ENCODE measurements at regions not wholly inside any gene's neighbourhood (a gene's known extent, or its start where the extent isn't known, plus 50 kb on each side); places are given as distances from the start of the nearest gene placed in this dataset.
A peak's percentile ranks its signal among the peaks of the same experiment; 100 is the strongest.

DNA sequence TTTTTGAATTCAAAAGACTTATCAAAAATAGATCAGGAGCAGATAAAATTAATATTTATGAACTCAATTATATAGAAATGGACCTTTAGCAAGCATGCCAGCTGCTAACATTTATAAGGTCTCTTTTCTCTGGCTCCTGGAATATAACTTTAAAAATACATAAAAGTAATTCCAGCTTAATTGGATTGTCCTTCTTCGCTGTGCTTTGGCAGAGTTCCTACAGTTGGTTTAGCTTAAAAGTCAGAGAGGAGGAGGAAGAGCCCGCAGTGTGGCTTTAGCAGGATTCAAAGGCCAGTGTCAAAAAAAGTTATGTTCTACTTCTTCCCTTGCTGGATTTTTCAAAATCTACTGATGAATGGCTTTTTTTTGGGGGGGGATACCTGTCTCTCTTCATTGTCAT lies 1484.9 kb upstream of the TMEM132C start:
- no peak for DNase-seq
- in situ Hi-C loops (cut with HindIII; ENCODE audit: low pct_ligation_motif_present, low pct_unique_long_range_greater_than_20kb, low sequenced_read_pairs), result no loop called here

DNA sequence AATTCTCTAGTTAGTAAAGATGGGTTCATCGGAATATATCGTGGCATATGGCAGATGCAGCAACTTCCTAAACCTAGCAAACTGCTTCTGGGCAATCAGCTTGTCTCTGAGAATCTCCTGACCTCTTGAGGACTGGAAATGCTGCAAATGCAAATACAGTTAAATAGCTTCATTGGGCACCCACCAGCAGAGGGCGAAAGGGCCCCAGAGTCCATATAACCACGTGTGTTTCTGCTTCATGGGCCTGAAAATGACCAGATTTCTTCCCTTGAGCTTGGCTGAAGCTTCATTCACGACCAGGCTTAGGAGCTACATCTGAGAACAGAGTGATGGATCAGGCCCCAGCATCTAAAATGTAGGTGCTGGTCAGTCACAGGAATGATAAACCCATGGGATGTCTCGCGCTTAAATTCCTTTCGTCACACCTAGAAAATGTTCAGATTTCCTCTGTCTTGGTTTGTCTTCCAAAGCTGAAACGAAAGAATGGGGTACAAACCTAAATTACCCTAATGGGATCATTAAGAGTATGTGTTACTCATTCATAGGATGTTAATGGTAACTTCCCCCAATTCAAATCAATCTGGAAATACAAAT lies 1482.5 kb upstream of the TMEM132C start:
- in situ Hi-C loops (cut with HindIII; ENCODE audit: low pct_ligation_motif_present, low pct_unique_long_range_greater_than_20kb, low sequenced_read_pairs), result no loop called here
- DNase-seq, result peak; percentile 69

DNA sequence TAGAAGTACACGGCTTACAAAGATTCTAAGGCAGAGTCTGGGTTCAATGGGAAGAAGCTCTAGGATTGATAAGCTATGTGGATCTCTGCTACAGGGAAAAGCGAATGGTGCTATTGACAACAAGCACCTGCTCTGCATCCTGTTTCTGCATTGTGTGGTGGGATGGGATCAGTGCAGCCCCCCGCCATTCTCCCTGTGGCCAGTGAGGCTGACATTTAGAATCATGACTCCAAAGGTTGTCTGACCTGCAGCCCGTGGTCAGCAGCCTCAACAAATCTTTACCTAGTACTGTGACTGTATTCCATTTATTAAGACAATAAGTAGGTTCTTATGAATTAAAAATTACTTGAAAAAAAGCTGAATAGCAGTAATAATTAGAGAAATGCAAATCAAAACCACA lies 1477.0 kb upstream of the TMEM132C start:
- in situ Hi-C loops (cut with HindIII; ENCODE audit: low pct_ligation_motif_present, low pct_unique_long_range_greater_than_20kb, low sequenced_read_pairs), result no loop called here
- no peak for DNase-seq

DNA sequence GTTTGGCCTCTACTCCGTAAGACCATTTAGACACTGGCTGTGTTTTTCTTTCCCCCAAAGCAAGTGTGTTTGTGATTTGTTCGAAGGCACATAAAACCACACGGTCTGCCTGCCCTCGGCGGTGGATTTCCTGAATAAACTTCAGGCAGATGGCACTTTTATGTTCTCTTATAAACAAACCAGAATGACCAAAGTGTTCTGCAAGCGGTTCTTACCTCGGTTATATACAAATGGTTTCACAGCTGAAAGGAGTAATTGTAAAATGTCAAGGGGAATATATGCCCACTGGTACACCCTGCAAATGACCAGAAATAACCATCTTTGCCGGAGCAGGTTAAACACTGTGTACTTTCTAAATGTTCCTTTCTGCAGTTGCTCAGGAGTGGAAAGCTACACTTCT lies 1475.8 kb upstream of the TMEM132C start:
- in situ Hi-C loops (cut with HindIII; ENCODE audit: low pct_ligation_motif_present, low pct_unique_long_range_greater_than_20kb, low sequenced_read_pairs), result no loop called here
- no peak for DNase-seq

DNA sequence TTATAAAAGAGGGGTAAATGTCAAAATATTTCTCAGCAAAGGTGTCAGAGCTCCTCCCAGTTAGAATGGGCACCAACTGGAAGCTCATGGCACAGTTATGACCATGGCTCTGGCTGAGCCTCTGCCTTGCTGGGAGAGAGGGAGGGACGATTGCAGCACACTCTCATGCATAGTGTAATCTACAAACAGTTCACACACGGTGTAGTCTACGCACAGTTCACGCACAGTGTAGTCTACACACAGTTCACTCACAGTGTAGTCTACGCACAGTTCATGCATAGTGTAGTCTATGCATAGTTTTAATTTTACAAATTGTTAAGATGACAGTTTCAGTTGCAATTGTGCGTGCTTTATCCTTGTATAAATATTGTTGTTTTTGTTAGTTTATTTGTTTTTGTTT lies 1474.6 kb upstream of the TMEM132C start:
- no peak for DNase-seq
- in situ Hi-C loops (cut with HindIII; ENCODE audit: low pct_ligation_motif_present, low pct_unique_long_range_greater_than_20kb, low sequenced_read_pairs), result no loop called here

- DNase-seq, result no peak
Measured at GRCh38 chr12:126797525-126797924, 1469.4 kb upstream of the TMEM132C start.

GRCh38 chr12:126798449-126798848 lies 1468.5 kb upstream of the TMEM132C start:
- DNase-seq, result no peak

More at GRCh38 chr12:126797525-126797924, 1469.4 kb upstream of the TMEM132C start:
- in situ Hi-C loops (cut with HindIII; ENCODE audit: low pct_ligation_motif_present, low pct_unique_long_range_greater_than_20kb, low sequenced_read_pairs), result no loop called here

DNA sequence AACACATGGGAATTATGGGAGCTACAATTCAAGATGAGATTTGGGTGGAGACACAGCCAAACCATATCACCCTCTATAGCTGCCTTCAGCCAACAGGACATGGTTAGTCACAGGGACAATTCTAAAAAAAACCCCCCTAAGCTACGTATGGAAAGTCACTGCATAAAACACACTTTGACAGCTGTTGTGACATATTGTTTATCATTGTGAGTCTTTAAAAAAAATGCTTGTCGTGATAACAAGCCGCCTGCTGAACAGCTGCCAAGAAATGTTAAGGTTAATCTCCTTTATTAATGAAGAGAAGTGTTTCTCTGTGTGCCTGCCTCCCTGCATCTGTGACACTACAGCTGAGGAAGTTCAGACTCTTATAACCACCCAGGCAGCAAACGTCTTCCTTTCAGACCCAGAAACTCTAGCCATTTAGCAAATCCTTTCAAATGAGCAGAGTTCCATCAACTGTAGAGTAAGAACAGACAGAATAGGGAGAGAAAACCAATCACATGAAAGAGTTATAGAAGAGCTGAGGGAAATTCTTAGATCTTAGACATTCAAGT lies 1459.6 kb upstream of the TMEM132C start:
- no peak for DNase-seq
- in situ Hi-C loops (cut with HindIII; ENCODE audit: low pct_ligation_motif_present, low pct_unique_long_range_greater_than_20kb, low sequenced_read_pairs), result no loop called here

More at GRCh38 chr12:126798449-126798848, 1468.5 kb upstream of the TMEM132C start:
- in situ Hi-C loops (cut with HindIII; ENCODE audit: low pct_ligation_motif_present, low pct_unique_long_range_greater_than_20kb, low sequenced_read_pairs), result no loop called here

DNA sequence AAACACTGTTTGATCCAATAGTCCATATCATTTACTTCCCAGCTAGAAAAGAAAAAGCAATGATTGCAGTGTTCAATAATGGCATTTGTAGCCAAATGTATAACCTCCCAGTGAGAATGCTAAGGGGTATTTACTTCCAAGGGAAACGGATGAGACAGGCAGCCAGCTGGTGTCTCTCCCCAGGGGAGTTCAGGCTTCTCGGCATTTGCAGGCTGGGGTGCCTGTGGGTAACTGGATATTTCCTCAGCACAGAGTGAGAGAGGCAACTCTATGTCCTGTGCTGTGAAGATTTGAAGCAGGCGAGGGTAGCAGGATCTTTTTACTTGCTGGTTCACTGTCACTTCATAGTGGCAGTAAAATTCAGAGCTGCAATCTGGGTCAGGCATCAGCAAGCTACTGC lies 1455.6 kb upstream of the TMEM132C start:
- DNase-seq, result no peak
- in situ Hi-C loops (cut with HindIII; ENCODE audit: low pct_ligation_motif_present, low pct_unique_long_range_greater_than_20kb, low sequenced_read_pairs), result no loop called here

- in situ Hi-C loops (cut with HindIII; ENCODE audit: low pct_ligation_motif_present, low pct_unique_long_range_greater_than_20kb, low sequenced_read_pairs), result no loop called here
- DNase-seq, result no peak
Measured at GRCh38 chr12:126819554-126819953, 1447.4 kb upstream of the TMEM132C start.

GRCh38 chr12:126830778-126831680 lies 1435.9 kb upstream of the TMEM132C start:
- in situ Hi-C loops (cut with HindIII; ENCODE audit: low pct_ligation_motif_present, low pct_unique_long_range_greater_than_20kb, low sequenced_read_pairs), result no loop called here
- DNase-seq, result peak; percentile 7

DNA sequence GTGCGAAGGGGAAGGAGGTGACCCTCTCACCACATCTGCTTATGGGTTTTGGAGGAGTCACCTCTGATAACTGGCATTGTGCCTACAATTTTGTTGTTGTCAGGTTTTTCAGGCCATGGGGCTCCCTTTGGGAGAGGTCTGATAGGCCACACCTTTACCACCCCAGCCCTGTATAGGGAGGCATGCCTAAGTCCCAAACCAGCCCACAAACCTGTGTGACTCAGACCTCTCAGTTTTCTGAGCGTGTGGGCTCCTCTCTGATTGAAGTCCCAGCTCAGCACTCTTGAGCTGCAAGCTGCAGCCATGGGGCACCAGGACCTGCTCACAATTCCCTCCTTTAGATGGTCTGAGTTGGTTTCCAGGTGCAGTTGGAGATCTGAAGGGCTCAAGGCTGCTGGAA lies 1429.3 kb upstream of the TMEM132C start:
- in situ Hi-C loops (cut with HindIII; ENCODE audit: low pct_ligation_motif_present, low pct_unique_long_range_greater_than_20kb, low sequenced_read_pairs), result no loop called here
- DNase-seq, result no peak

DNA sequence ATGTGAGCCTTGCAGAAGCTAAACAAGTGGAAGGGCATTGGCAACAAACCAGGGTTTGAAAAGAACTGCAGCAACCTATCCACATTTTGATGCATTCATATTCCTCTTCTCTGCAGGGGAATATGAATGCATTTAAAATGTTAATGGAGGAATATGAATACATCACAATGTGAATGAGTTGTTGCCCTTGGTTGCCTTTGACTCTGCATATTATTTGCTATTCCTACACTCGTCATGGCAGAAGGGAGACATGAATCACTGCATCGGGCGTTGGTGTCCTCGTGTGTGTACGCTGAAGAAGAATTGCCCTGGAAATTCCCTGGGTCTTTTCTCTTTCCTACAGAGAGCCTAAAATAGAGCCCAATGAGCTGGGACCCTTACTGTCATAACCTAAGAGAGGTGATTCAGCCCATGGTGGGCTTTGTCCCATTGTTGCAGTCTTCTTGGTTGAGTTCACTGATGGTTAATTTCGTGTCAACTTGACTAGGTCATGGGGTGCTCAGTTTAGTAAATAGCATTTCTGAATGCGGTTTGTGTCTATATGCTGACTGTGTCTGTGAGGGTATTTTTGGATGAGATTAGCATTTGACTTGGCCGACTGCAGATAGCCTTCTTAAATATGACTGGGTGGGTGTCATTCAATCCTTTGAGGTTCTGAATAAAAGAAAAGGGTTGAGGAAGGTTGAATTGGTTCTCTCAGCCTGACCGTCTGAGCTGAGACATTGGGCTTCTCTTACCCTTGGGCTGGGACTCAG lies 1422.9 kb upstream of the TMEM132C start:
- in situ Hi-C loops (cut with HindIII; ENCODE audit: low pct_ligation_motif_present, low pct_unique_long_range_greater_than_20kb, low sequenced_read_pairs), result no loop called here
- DNase-seq, result no peak

DNA sequence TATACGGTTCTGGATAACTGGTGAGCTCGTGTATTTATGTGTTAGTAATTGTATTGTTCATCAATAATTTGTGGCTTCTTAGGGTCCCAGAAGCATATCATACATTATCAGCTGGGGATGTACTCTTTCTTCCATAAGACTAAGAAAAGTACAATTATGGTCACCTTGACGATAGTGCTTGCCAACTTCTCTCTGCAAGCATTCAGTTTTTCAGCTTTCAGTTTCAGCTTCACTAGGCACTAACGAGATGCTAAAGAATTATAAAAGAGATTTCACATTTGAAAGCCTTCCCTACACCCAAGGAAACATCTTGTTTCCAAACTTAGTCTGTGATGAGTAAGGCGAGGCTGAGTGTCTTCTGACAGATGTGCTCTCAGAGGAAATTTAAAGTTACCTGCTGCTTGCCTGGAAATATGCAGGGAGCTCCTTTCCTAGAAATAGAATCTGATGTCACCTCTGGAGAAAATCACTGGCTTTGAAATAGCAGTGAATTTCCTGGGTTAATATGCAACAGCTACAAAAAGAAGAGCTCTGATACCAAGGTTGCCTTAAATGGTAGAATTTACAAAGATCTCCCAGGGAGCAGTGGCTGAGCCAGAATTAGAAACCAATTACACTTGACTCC lies 1419.9 kb upstream of the TMEM132C start:
- no peak for DNase-seq
- in situ Hi-C loops (cut with HindIII; ENCODE audit: low pct_ligation_motif_present, low pct_unique_long_range_greater_than_20kb, low sequenced_read_pairs), result no loop called here

DNA sequence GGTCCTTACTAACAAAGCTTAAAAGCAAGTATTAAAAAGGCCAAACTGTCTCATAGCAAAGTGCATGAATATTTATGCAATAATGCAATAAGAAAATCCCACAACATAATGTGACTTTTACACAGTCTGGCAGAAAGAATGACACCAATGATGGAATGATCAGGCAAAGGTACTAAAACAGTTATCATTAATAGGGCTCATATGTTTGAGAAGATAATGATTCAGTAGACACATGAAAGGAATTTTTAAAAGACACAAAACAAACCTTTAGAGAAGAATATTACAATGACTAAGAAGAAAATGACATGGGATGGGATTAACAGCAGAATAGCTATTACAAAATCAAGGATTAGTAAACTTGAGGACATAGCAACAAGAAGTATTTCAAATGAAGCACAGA lies 1411.2 kb upstream of the TMEM132C start:
- no peak for DNase-seq
- in situ Hi-C loops (cut with HindIII; ENCODE audit: low pct_ligation_motif_present, low pct_unique_long_range_greater_than_20kb, low sequenced_read_pairs), result no loop called here

DNA sequence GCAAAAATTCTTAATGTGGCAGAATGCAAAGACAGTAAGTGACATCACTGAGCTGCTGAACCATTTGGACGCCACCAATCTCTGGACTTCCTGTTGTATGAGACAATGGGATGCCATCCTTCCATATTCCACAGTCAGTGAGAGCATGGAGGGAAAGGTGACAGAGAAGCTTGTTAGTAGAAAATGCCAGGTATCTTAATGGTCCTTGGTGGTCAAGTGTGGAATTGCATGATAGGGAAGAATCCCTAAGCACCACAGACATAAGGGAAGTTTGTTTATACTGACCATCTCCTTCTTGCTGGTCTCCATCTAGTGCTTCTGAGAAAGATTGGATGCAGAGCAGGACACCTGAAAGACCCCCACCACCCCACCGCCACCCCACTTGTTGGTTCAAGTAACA lies 1410.0 kb upstream of the TMEM132C start:
- in situ Hi-C loops (cut with HindIII; ENCODE audit: low pct_ligation_motif_present, low pct_unique_long_range_greater_than_20kb, low sequenced_read_pairs), result no loop called here
- no peak for DNase-seq

DNA sequence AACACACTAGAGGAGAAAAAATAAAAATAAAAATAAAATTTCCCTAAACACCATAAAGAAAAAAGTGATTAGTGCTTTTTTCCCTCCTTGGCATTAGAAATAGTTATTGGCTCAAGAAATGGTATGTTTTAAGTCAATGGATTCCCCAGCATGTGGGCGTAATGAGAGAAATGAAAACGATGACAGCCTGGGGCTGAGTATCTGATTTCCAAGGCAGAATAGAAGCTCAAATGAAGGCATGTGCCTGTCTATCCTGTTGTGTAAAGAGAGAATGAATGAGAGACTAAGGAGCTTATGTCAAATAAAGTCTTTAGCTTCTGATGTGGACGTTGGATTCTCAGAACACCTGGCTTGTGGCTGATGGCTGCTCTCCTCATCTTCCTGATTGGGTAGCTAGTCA lies 1408.4 kb upstream of the TMEM132C start:
- DNase-seq, result no peak
- in situ Hi-C loops (cut with HindIII; ENCODE audit: low pct_ligation_motif_present, low pct_unique_long_range_greater_than_20kb, low sequenced_read_pairs), result no loop called here

GRCh38 chr12:126860210-126860609 lies 1406.8 kb upstream of the TMEM132C start:
- in situ Hi-C loops (cut with HindIII; ENCODE audit: low pct_ligation_motif_present, low pct_unique_long_range_greater_than_20kb, low sequenced_read_pairs), result no loop called here

GRCh38 chr12:126862500-126862899 lies 1404.5 kb upstream of the TMEM132C start:
- DNase-seq, result no peak
- in situ Hi-C loops (cut with HindIII; ENCODE audit: low pct_ligation_motif_present, low pct_unique_long_range_greater_than_20kb, low sequenced_read_pairs), result no loop called here

More at GRCh38 chr12:126860210-126860609, 1406.8 kb upstream of the TMEM132C start:
- DNase-seq, result no peak

Data from ACHN (cell line).